ENCODE measurements at regions not wholly inside any gene's neighbourhood (a gene's known extent, or its start where the extent isn't known, plus 50 kb on each side); places are given as distances from the start of the nearest gene placed in this dataset.

DNA sequence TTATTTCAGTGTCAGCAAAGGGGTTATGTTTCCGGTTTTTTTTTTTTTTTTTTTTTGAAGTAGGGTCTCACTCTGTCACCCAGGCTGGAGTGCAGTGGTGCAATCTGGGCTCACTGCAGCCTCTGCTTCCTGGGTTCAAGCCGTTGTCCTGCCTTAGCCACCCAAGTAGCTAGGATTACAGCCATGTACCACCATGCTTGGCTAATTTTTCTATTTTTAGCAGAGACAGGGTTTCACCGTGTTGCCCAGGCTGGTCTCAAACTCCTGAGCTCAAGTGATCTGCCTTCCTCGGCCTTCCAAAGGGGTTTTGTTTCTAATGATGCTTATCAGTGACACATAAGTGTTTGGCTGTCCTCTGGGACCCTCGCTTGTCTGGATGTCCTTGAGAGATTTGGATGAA, 235.7 kb upstream of the C2CD4B start:
- DNase-seq (ENCODE audit: low spot score): no peak
- no peak overlapping the region for H3K4me3 Mint-ChIP-seq (ENCODE audit: unreplicated experiment)
- no peaks in the 10 kb centered on the region for H3K27me3 Mint-ChIP-seq (ENCODE audit: low read depth)
- no peak overlapping the region for H3K27ac Mint-ChIP-seq (ENCODE audit: unreplicated experiment)
- peaks cover 14% of the 10 kb centered on the region for H3K4me1 Mint-ChIP-seq (ENCODE audit: low read depth)
- peaks cover 2% of the 10 kb centered on the region for H3K36me3 Mint-ChIP-seq (ENCODE audit: low read depth)
- peaks cover 12% of the 10 kb centered on the region for H3K9me3 Mint-ChIP-seq (ENCODE audit: low read depth)
- TF ChIP-seq, protein P1, sequence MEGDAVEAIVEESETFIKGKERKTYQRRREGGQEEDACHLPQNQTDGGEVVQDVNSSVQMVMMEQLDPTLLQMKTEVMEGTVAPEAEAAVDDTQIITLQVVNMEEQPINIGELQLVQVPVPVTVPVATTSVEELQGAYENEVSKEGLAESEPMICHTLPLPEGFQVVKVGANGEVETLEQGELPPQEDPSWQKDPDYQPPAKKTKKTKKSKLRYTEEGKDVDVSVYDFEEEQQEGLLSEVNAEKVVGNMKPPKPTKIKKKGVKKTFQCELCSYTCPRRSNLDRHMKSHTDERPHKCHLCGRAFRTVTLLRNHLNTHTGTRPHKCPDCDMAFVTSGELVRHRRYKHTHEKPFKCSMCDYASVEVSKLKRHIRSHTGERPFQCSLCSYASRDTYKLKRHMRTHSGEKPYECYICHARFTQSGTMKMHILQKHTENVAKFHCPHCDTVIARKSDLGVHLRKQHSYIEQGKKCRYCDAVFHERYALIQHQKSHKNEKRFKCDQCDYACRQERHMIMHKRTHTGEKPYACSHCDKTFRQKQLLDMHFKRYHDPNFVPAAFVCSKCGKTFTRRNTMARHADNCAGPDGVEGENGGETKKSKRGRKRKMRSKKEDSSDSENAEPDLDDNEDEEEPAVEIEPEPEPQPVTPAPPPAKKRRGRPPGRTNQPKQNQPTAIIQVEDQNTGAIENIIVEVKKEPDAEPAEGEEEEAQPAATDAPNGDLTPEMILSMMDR (IDR thresholded peaks at IDR 0.05): no peak

DNA sequence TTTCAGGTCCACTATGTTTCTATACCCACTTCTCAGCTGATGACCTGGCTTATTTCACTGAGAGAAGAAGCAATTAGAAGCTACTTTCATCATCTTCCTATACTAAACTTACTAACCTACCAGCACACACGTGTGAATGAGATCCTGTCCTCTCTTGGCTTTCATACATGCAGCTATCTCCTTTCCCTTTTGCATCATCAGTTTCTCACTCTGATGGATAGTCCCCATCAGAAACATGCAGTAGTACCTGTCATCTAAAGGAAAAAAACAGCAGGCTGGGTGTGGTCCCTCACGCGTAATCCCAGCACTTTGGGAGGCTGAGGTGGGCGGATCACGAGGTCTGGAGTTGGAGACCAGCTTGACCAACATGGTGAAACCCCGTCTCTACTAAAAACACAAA, 237.6 kb upstream of the C2CD4B start:
- Mint-ChIP-seq H3K4me3 (ENCODE audit: unreplicated experiment) (no peak overlapping the region), H3K4me1 (ENCODE audit: low read depth) (peaks cover 14% of the 10 kb centered on the region), H3K27me3 (ENCODE audit: low read depth) (no peaks in the 10 kb centered on the region), H3K27ac (ENCODE audit: unreplicated experiment) (no peak overlapping the region), H3K9me3 (ENCODE audit: low read depth) (peaks cover 12% of the 10 kb centered on the region), H3K36me3 (ENCODE audit: low read depth) (peaks cover 2% of the 10 kb centered on the region)
- TF ChIP-seq, protein P1 (IDR thresholded peaks at IDR 0.05): no peak
- no peak for DNase-seq (ENCODE audit: low spot score)

DNA sequence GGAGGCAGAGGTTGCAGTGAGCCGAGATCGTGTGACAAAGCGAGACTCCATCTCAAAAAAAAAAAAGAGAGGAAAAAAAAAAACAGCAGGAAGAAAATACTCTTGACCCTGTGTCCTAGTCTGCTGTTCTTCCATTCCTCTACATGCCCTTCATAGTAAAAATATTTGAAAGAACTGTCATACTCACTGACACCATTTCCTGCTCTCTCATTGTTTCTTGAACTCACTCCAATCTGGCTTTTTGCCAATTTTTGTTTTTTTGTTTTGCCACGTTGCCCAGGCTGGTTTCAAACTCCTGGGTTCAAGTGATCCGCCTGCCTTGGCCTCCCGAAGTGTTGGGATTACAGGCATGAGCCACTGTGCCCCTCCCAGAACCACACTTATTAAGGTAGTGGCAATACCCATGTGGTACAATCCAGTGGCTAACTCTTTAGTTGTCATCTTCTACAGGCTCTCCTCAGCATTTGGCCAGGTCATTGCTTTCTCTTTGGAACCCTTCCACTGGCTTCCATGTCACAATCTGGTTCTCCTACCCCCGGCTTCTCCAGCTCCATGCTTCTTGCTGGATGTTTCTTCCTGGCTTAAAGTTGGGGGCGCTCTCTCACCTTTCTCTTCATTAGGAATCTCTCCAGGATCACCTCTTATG, 238.2 kb upstream of the C2CD4B start:
- Mint-ChIP-seq H3K4me3 (ENCODE audit: unreplicated experiment) (no peak overlapping the region), H3K9me3 (ENCODE audit: low read depth) (peaks cover 11% of the 10 kb centered on the region), H3K27me3 (ENCODE audit: low read depth) (no peaks in the 10 kb centered on the region), H3K4me1 (ENCODE audit: low read depth) (peaks cover 14% of the 10 kb centered on the region), H3K27ac (ENCODE audit: unreplicated experiment) (no peak overlapping the region), H3K36me3 (ENCODE audit: low read depth) (peaks cover 2% of the 10 kb centered on the region)
- no peak for DNase-seq (ENCODE audit: low spot score)
- TF ChIP-seq, protein P1 (IDR thresholded peaks at IDR 0.05): no peak

DNA sequence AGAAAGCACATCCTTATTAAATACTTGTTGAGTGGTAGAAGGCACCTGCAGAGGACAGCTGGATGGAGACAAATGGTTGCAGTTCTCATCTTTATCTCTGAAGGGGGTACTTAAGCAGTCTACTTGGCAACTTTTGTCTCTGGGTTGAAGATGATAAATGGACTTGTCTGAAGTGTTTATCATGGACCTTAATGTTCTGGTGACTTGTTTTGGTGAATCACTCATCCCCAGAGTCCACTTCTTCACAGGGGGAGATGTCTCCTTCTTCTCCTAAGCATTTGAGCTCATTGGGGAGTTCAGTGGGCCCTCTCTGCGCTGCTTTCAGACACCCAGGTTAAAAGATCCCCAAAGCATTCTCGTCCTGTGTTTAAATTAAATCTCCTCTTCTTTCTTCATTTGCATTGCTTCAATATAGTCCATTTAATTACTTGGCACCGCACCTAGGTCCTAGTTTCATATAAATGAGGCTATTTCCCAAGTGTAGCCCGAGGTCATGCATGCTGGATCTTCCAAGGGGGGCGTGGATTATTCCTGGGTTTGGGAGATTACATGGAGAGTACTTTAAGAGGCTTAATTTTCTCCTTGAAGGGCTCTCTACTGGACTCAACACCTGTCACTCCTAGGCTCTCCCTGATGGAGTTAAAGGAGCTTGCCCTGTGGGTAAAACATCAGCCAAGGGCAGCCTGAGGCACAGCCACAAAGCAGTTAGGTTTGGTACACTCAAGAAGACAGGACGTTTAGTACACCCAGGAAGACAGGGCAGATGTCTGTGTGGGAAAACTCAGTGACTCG, 239.3 kb upstream of the C2CD4B start:
- Mint-ChIP-seq H3K4me3 (ENCODE audit: unreplicated experiment) (no peak overlapping the region), H3K27me3 (ENCODE audit: low read depth) (no peaks in the 10 kb centered on the region), H3K4me1 (ENCODE audit: low read depth) (peaks cover 14% of the 10 kb centered on the region), H3K27ac (ENCODE audit: unreplicated experiment) (no peak overlapping the region), H3K36me3 (ENCODE audit: low read depth) (peaks cover 2% of the 10 kb centered on the region), H3K9me3 (ENCODE audit: low read depth) (peaks cover 8% of the 10 kb centered on the region)
- DNase-seq (ENCODE audit: low spot score): no peak
- TF ChIP-seq, protein P1 (IDR thresholded peaks at IDR 0.05): no peak

DNA sequence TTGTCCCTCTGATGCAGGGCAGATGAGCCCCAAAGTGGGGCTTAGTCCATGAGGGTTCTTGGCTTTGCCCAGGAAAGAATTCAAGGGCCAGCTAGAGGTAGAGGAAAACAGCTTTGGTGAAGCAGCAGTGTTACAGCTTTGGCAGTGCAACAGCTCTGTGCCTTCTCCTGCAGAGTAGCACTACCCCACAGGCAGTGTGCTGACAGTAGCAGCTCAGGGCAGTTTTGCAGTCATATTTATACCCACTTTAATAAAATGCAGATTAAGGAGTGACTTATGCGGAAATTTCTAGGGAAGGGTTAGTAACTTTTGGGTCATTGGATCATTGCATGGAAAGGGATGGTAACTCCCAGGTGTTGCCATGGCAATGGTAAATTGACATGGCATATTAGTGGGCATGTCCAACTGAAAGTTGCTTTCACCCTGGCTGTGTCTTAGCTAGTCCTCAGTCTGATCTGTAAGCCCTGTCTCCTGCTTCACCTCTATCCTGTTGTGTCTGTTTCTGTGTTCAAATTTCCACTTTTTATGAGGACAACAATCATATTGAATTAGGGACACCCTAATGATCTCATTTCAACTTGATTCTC, 241.3 kb upstream of the C2CD4B start:
- TF ChIP-seq, protein P1 (IDR thresholded peaks at IDR 0.05): no peak
- H3K4me3 Mint-ChIP-seq (ENCODE audit: unreplicated experiment): no peak overlapping the region
- H3K9me3 Mint-ChIP-seq (ENCODE audit: low read depth): no peaks in the 10 kb centered on the region
- no peak overlapping the region for H3K27ac Mint-ChIP-seq (ENCODE audit: unreplicated experiment)
- no peak for DNase-seq (ENCODE audit: low spot score)
- H3K27me3 Mint-ChIP-seq (ENCODE audit: low read depth): no peaks in the 10 kb centered on the region
- peaks cover 14% of the 10 kb centered on the region for H3K4me1 Mint-ChIP-seq (ENCODE audit: low read depth)
- peaks cover 2% of the 10 kb centered on the region for H3K36me3 Mint-ChIP-seq (ENCODE audit: low read depth)

All from chondrocyte (in vitro differentiated cells).